ENCODE measurements at regions not wholly inside any gene's neighbourhood (a gene's known extent, or its start where the extent isn't known, plus 50 kb on each side); places are given as distances from the start of the nearest gene placed in this dataset.

GRCh38 chr3:137642831-137643230 lies 121.3 kb upstream of the SOX14 start:
- no peak overlapping the region for H3K9ac ChIP-seq (ENCODE audit: insufficient read depth, low read depth, low read length)
- intact Hi-C loops (cut with micrococcal nuclease; ENCODE audit: unreplicated experiment): no loop called here

More at GRCh38 chr3:137642831-137643230, 121.3 kb upstream of the SOX14 start:
- Histone ChIP-seq H3K79me2 (ENCODE audit: insufficient read depth, low read length) (no peaks in the 10 kb centered on the region), H3K4me3 (replicated peaks in 1 of 3; ENCODE audit: insufficient read depth in 1 of 3, low read depth in 2 of 3, low read length in 3 of 3) (no peak overlapping the region), H3K4me1 (ENCODE audit: insufficient read depth, low read length) (no peaks in the 10 kb centered on the region), H4K20me1 (ENCODE audit: insufficient read depth, low read length) (no peaks in the 10 kb centered on the region), H3K9me3 (ENCODE audit: low read length) (no peaks in the 10 kb centered on the region), H3K4me2 (ENCODE audit: low read depth, low read length) (no peak overlapping the region), H3K27me3 (ENCODE audit: control insufficient read depth in 1 of 2, insufficient read depth in 2 of 2, low read length in 2 of 2) (no peaks in the 10 kb centered on the region; a peak in 1 of 5 replicates), H2AFZ (ENCODE audit: low read length) (no peak overlapping the region), H3K36me3 (replicated peaks in 1 of 2; ENCODE audit: control insufficient read depth in 1 of 2, insufficient read depth in 2 of 2, low read length in 2 of 2) (no peaks in the 10 kb centered on the region), H3K27ac (ENCODE audit: extremely low read length, insufficient read depth, low read length) (no peak overlapping the region)
- WGBS (ENCODE audit: low lambda C conversion rate): 5% methylated on average over 3 of the region's 10 CpGs
- ATAC-seq (no peak), FAIRE-seq (no peak), DNase-seq (ENCODE audit: low spot score) (no peak)
- in situ Hi-C loops (cut with HindIII; ENCODE audit: extremely low pct_ligation_motif_present, low pct_unique_long_range_greater_than_20kb): no loop called here
- ChIA-PET POLR2A (no interaction called here), CTCF (ENCODE audit: low intra/inter-chr PET ratio, low total read pairs) (no interaction called here)
- no TSS peak for BruUV-seq (replicated peaks)
- TF ChIP-seq SMAD1 (CRISPR knock-in tag; IDR thresholded peaks at IDR 0.05; ENCODE audit: borderline replicate concordance, low read depth) (no peak), MLLT10 (CRISPR knock-in tag; IDR thresholded peaks at IDR 0.05) (no peak), HIVEP1 (CRISPR knock-in tag; IDR thresholded peaks at IDR 0.05) (no peak), HIC2 (CRISPR knock-in tag; IDR thresholded peaks at IDR 0.05; ENCODE audit: low read depth) (no peak), ELF1 (CRISPR knock-in tag; IDR thresholded peaks at IDR 0.05) (no peak), RARA (CRISPR knock-in tag; IDR thresholded peaks at IDR 0.05) (no peak), ARHGAP35 (CRISPR knock-in tag; IDR thresholded peaks at IDR 0.05; ENCODE audit: borderline replicate concordance) (no peak)
- TF ChIP-seq, protein P1, sequence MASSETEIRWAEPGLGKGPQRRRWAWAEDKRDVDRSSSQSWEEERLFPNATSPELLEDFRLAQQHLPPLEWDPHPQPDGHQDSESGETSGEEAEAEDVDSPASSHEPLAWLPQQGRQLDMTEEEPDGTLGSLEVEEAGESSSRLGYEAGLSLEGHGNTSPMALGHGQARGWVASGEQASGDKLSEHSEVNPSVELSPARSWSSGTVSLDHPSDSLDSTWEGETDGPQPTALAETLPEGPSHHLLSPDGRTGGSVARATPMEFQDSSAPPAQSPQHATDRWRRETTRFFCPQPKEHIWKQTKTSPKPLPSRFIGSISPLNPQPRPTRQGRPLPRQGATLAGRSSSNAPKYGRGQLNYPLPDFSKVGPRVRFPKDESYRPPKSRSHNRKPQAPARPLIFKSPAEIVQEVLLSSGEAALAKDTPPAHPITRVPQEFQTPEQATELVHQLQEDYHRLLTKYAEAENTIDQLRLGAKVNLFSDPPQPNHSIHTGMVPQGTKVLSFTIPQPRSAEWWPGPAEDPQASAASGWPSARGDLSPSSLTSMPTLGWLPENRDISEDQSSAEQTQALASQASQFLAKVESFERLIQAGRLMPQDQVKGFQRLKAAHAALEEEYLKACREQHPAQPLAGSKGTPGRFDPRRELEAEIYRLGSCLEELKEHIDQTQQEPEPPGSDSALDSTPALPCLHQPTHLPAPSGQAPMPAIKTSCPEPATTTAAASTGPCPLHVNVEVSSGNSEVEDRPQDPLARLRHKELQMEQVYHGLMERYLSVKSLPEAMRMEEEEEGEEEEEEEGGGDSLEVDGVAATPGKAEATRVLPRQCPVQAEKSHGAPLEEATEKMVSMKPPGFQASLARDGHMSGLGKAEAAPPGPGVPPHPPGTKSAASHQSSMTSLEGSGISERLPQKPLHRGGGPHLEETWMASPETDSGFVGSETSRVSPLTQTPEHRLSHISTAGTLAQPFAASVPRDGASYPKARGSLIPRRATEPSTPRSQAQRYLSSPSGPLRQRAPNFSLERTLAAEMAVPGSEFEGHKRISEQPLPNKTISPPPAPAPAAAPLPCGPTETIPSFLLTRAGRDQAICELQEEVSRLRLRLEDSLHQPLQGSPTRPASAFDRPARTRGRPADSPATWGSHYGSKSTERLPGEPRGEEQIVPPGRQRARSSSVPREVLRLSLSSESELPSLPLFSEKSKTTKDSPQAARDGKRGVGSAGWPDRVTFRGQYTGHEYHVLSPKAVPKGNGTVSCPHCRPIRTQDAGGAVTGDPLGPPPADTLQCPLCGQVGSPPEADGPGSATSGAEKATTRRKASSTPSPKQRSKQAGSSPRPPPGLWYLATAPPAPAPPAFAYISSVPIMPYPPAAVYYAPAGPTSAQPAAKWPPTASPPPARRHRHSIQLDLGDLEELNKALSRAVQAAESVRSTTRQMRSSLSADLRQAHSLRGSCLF (CRISPR knock-in tag; IDR thresholded peaks at IDR 0.05; ENCODE audit: borderline replicate concordance): no peak
- TF ChIP-seq, protein P2, sequence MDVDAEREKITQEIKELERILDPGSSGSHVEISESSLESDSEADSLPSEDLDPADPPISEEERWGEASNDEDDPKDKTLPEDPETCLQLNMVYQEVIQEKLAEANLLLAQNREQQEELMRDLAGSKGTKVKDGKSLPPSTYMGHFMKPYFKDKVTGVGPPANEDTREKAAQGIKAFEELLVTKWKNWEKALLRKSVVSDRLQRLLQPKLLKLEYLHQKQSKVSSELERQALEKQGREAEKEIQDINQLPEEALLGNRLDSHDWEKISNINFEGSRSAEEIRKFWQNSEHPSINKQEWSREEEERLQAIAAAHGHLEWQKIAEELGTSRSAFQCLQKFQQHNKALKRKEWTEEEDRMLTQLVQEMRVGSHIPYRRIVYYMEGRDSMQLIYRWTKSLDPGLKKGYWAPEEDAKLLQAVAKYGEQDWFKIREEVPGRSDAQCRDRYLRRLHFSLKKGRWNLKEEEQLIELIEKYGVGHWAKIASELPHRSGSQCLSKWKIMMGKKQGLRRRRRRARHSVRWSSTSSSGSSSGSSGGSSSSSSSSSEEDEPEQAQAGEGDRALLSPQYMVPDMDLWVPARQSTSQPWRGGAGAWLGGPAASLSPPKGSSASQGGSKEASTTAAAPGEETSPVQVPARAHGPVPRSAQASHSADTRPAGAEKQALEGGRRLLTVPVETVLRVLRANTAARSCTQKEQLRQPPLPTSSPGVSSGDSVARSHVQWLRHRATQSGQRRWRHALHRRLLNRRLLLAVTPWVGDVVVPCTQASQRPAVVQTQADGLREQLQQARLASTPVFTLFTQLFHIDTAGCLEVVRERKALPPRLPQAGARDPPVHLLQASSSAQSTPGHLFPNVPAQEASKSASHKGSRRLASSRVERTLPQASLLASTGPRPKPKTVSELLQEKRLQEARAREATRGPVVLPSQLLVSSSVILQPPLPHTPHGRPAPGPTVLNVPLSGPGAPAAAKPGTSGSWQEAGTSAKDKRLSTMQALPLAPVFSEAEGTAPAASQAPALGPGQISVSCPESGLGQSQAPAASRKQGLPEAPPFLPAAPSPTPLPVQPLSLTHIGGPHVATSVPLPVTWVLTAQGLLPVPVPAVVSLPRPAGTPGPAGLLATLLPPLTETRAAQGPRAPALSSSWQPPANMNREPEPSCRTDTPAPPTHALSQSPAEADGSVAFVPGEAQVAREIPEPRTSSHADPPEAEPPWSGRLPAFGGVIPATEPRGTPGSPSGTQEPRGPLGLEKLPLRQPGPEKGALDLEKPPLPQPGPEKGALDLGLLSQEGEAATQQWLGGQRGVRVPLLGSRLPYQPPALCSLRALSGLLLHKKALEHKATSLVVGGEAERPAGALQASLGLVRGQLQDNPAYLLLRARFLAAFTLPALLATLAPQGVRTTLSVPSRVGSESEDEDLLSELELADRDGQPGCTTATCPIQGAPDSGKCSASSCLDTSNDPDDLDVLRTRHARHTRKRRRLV (CRISPR knock-in tag; IDR thresholded peaks at IDR 0.05): no peak
- TF ChIP-seq, protein P3, sequence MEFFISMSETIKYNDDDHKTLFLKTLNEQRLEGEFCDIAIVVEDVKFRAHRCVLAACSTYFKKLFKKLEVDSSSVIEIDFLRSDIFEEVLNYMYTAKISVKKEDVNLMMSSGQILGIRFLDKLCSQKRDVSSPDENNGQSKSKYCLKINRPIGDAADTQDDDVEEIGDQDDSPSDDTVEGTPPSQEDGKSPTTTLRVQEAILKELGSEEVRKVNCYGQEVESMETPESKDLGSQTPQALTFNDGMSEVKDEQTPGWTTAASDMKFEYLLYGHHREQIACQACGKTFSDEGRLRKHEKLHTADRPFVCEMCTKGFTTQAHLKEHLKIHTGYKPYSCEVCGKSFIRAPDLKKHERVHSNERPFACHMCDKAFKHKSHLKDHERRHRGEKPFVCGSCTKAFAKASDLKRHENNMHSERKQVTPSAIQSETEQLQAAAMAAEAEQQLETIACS (CRISPR knock-in tag; IDR thresholded peaks at IDR 0.05): no peak

All from HepG2 (cell line).